Duodenal mucosa (tissue), 2 donors: ENCODE measurements at regions not wholly inside any gene's neighbourhood (a gene's known extent, or its start where the extent isn't known, plus 50 kb on each side); places are given as distances from the start of the nearest gene placed in this dataset.

ENCODE experiments used
- H3K27ac ChIP-seq: one replicate; pipeline ENCODE4 v1.7.0; 2013; ENCODE audit warnings: low read depth, low read length
- H3K27me3 ChIP-seq, 2 donors: one replicate each; pipeline ENCODE4 v1.7.0; 2013; ENCODE audit warnings: low read length in 2 of 2, control low read depth in 1 of 2; ENCODE audit not compliant: insufficient read depth in 2 of 2, control insufficient read depth in 1 of 2
- H3K36me3 ChIP-seq, 2 donors: one replicate each; pipeline ENCODE4 v1.7.0; 2013; ENCODE audit warnings: low read length in 2 of 2, control low read depth in 1 of 2; ENCODE audit not compliant: insufficient read depth in 2 of 2, control insufficient read depth in 1 of 2
- H3K4me1 ChIP-seq, 2 donors: one replicate each; pipeline ENCODE4 v1.7.0; 2013; ENCODE audit warnings: low read length in 2 of 2, control low read depth in 1 of 2; ENCODE audit not compliant: insufficient read depth in 2 of 2, control insufficient read depth in 1 of 2
- H3K4me3 ChIP-seq, 2 donors: one replicate each; pipeline ENCODE4 v1.7.0; 2013; ENCODE audit warnings: low read length in 2 of 2, low read depth in 1 of 2
- H3K9ac ChIP-seq, 2 donors: one replicate each; pipeline ENCODE4 v1.7.0; 2013; ENCODE audit warnings: low read length in 2 of 2, low read depth in 1 of 2
- H3K9me3 ChIP-seq, 2 donors: one replicate each; pipeline ENCODE4 v1.7.0; 2013; ENCODE audit warnings: low read length in 2 of 2, control low read depth in 1 of 2; ENCODE audit not compliant: control insufficient read depth in 1 of 2

GRCh38 chr3:72397586-72397985 lies 450.7 kb downstream of the SHQ1 start:
- Histone ChIP-seq H3K4me1 (peaks cover 0 to 4% of the 10 kb centered on the region in 2 donors), H3K27ac (no peak overlapping the region)

DNA sequence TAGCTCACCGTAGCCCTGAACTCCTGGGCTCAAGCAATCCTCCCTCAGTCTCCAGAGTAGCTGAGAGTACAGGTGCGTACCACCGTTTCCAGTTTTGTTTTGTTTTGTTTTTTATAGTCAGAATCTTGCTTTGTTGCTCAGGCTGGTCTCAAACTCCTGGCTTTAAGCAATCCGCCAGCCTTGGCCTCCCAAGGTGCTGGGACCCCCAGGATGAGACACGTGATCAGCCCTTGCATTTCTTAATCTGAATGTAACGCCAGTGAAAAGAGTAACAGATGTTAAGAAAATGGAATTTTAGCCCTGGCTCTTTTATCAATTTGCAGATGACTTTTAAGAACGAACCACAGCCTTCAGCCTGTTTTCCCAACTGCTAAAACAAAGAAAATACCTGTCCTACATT lies 451.3 kb downstream of the SHQ1 start:
- Histone ChIP-seq H3K9me3 (no peaks in the 10 kb centered on the region), H3K36me3 (no peaks in the 10 kb centered on the region), H3K9ac (no peak overlapping the region), H3K4me3 (no peak overlapping the region), H3K27ac (no peak overlapping the region), H3K27me3 (no peaks in the 10 kb centered on the region), H3K4me1 (peaks cover 0 to 7% of the 10 kb centered on the region in 2 donors)

More at GRCh38 chr3:72397586-72397985, 450.7 kb downstream of the SHQ1 start:
- H3K4me3 ChIP-seq = no peak overlapping the region
- no peaks in the 10 kb centered on the region for H3K36me3 ChIP-seq
- no peak overlapping the region for H3K9ac ChIP-seq
- H3K27me3 ChIP-seq = no peaks in the 10 kb centered on the region
- no peaks in the 10 kb centered on the region for H3K9me3 ChIP-seq

DNA sequence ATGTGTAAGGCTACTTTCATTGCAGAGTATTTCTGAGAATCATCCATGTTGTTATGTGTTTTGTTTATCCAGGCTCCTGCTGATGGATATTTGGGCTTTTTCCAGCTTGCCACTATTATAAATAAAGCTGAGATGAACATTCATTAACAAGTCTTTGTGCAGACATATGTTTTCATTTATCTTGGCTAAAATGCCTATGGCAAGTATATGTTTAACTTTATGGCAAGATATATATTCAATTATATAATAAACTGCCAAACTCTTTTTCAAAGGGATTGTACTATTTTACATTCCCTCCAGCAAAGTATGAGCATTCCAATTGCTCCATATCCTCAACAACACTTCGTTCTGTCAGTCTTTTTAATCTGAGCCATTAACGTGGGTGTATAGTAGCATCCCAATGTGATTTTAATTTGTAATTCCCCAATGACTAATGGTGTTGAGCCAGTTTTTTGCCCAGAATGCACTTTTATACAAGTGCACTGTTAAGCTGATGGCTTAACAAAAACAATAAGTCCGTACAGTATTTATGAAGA lies 452.4 kb downstream of the SHQ1 start:
- Histone ChIP-seq H3K27me3 (no peaks in the 10 kb centered on the region), H3K36me3 (no peaks in the 10 kb centered on the region), H3K4me1 (peaks cover 0 to 15% of the 10 kb centered on the region in 2 donors)

GRCh38 chr3:72393455-72393854 lies 454.8 kb downstream of the SHQ1 start:
- H3K9me3 ChIP-seq = no peaks in the 10 kb centered on the region
- H3K4me3 ChIP-seq = no peak overlapping the region
- no peaks in the 10 kb centered on the region for H3K27me3 ChIP-seq
- no peak overlapping the region for H3K9ac ChIP-seq
- H3K4me1 ChIP-seq = peaks cover 0 to 24% of the 10 kb centered on the region in 2 donors
- H3K36me3 ChIP-seq = no peaks in the 10 kb centered on the region
- H3K27ac ChIP-seq = no peak overlapping the region

More for the DNA sequence above, 452.4 kb downstream of the SHQ1 start:
- Histone ChIP-seq H3K4me3 (no peak overlapping the region), H3K9me3 (no peaks in the 10 kb centered on the region), H3K27ac (no peak overlapping the region), H3K9ac (no peak overlapping the region)

GRCh38 chr3:72391659-72392058 lies 456.6 kb downstream of the SHQ1 start:
- Histone ChIP-seq H3K4me3 (no peak overlapping the region), H3K27me3 (no peaks in the 10 kb centered on the region), H3K9me3 (no peaks in the 10 kb centered on the region), H3K36me3 (no peaks in the 10 kb centered on the region), H3K4me1 (peaks cover 6 to 38% of the 10 kb centered on the region in 2 donors), H3K9ac (no peak overlapping the region), H3K27ac (no peak overlapping the region)

DNA sequence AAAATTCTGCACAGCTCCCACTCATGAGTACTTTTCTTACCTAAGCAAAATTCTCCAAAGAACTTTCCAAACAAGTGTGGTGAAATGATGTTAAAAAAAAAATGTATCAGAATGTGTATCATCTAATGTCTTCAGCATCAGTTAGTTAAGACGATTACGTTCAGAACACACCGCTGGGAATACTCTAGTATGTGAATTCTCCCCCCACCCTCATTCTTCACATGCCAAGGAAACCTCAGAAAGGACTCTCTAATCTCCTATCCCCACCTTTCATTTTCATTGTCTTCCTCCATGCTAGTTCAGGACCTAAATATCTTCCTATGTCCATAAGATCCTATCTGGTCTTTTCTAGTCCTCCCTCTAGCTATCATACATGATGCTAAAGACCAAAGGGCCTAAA lies 457.4 kb downstream of the SHQ1 start:
- Histone ChIP-seq H3K4me3 (no peak overlapping the region), H3K9me3 (no peaks in the 10 kb centered on the region), H3K9ac (no peak overlapping the region), H3K27me3 (no peaks in the 10 kb centered on the region), H3K4me1 (peaks cover 9 to 43% of the 10 kb centered on the region in 2 donors), H3K36me3 (no peaks in the 10 kb centered on the region), H3K27ac (no peak overlapping the region)

DNA sequence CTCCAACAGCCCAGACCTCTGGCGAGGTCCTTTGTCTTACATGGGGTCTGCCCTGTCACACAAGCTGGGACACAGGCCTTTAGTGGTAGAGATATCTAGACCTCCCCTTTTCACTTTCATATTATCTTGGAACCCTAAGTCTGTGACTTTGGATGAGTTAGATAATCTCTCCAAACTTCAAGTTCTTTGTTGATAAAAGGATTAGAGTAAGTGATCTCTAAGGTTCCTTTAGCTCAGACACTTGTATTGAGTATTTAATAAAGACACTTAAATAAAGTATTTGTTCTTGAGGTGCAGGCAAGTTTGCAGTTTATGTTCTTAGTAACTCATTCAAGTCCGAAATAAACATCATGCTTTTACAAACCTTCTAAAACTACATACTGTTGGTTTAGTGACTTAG lies 459.6 kb downstream of the SHQ1 start:
- Histone ChIP-seq H3K4me1 (peaks cover 27 to 65% of the 10 kb centered on the region in 2 donors), H3K9ac (no peak overlapping the region), H3K9me3 (no peaks in the 10 kb centered on the region), H3K36me3 (no peaks in the 10 kb centered on the region), H3K4me3 (no peak overlapping the region), H3K27ac (no peak overlapping the region), H3K27me3 (no peaks in the 10 kb centered on the region)

DNA sequence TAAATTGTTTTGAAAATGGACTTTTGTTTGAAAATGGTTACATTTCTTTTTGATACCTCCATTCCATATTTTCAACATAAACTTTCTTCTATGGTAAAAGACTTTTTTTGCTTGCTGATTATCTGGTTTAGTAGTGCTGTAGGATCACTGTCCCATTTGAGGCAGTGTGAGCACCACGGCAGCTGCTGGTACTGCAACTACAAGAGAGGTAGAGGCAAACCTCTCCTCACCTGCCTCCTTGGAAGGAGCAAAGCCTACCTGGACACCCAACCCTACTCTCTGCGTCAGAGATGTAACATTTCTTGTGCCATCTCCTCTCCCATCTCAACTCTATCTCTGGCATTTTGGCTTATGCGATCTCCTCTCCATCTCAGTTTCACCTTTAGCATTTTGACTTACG lies 460.1 kb downstream of the SHQ1 start:
- H3K9me3 ChIP-seq = no peaks in the 10 kb centered on the region
- H3K27ac ChIP-seq = no peak overlapping the region
- no peaks in the 10 kb centered on the region for H3K27me3 ChIP-seq
- H3K4me3 ChIP-seq = no peak overlapping the region
- no peaks in the 10 kb centered on the region for H3K36me3 ChIP-seq
- peaks cover 32 to 70% of the 10 kb centered on the region in 2 donors for H3K4me1 ChIP-seq
- no peak overlapping the region for H3K9ac ChIP-seq

- no peaks in the 10 kb centered on the region for H3K36me3 ChIP-seq
- H3K9ac ChIP-seq = no peak overlapping the region
- no peak overlapping the region for H3K27ac ChIP-seq
- peak overlapping the region in 1 of 2 donors; percentile 19 for H3K4me3 ChIP-seq
- no peaks in the 10 kb centered on the region for H3K9me3 ChIP-seq
- no peaks in the 10 kb centered on the region for H3K27me3 ChIP-seq
- H3K4me1 ChIP-seq = peaks cover 34 to 68% of the 10 kb centered on the region in 2 donors
Measured at GRCh38 chr3:72386327-72387000, 461.8 kb downstream of the SHQ1 start.

DNA sequence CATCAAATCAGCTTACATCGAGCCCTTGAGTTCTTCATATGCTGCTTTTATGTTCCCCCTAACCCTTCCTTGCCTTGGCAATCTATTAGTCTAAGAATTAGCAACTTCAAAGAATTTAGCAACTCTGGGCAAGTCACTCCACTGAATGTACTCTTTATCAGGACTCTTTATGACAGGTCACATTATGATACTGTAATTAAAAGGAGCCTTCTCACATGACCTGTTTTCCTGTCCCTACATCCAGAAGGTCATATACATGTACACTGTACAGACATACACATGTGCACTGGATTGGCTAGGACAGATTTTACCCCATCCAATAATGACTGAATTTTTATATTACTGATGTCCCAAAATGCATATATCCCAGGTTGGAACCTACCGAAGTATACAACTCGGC lies 463.1 kb downstream of the SHQ1 start:
- Histone ChIP-seq H3K4me3 (no peak overlapping the region), H3K9ac (no peak overlapping the region), H3K36me3 (no peaks in the 10 kb centered on the region), H3K4me1 (peaks cover 34 to 69% of the 10 kb centered on the region in 2 donors), H3K9me3 (no peaks in the 10 kb centered on the region), H3K27me3 (no peaks in the 10 kb centered on the region), H3K27ac (no peak overlapping the region)
